Liver (tissue), 8 donors: ENCODE measurements at regions not wholly inside any gene's neighbourhood (a gene's known extent, or its start where the extent isn't known, plus 50 kb on each side); places are given as distances from the start of the nearest gene placed in this dataset.

Experiments
- DNase-seq: peaks from one replicate; pipeline ENCODE4 v3.0.0-alpha.2; 2017; ENCODE audit warnings: low spot score
- H3K27ac ChIP-seq, 2 donors: one replicate each; pipeline ENCODE4 v1.7.0; 2013; ENCODE audit warnings: inconsistent platforms in 2 of 2, low read length in 2 of 2, control low read depth in 1 of 2, low read depth in 1 of 2, mild to moderate bottlenecking in 1 of 2
- H3K27me3 ChIP-seq, 4 donors: one replicate each; pipeline versions ENCODE4 v1.6.1 to v1.7.0; 2013; ENCODE audit warnings: low read length in 3 of 4, inconsistent platforms in 1 of 4, mild to moderate bottlenecking in 1 of 4, moderate library complexity in 1 of 4; ENCODE audit not compliant: control insufficient read depth in 4 of 4, insufficient read depth in 4 of 4
- H3K36me3 ChIP-seq, 4 donors: one replicate each; pipeline versions ENCODE4 v1.6.1 to v1.7.0; 2013; ENCODE audit warnings: low read length in 3 of 4, mild to moderate bottlenecking in 3 of 4, low read depth in 1 of 4, moderate library complexity in 1 of 4; ENCODE audit not compliant: control insufficient read depth in 4 of 4, insufficient read depth in 3 of 4
- H3K4me1 ChIP-seq, 4 donors: one replicate each; pipeline versions ENCODE4 v1.6.1 to v1.7.0; 2013; ENCODE audit warnings: low read length in 3 of 4, mild to moderate bottlenecking in 3 of 4, moderate library complexity in 1 of 4; ENCODE audit not compliant: control insufficient read depth in 4 of 4, insufficient read depth in 4 of 4
- H3K4me3 ChIP-seq, 3 donors: one replicate each; pipeline versions ENCODE4 v1.6.1 to v1.7.0; 2013; ENCODE audit warnings: low read length in 3 of 3, control low read depth in 1 of 3, low read depth in 1 of 3, mild to moderate bottlenecking in 1 of 3
- H3K9ac ChIP-seq, 2 donors: one replicate each; pipeline ENCODE4 v1.7.0; 2013; ENCODE audit warnings: low read length in 2 of 2, mild to moderate bottlenecking in 2 of 2, moderate library complexity in 2 of 2, control low read depth in 1 of 2, low read depth in 1 of 2
- H3K9me3 ChIP-seq, 4 donors: one replicate each; pipeline versions ENCODE4 v1.6.1 to v1.7.0; 2013; ENCODE audit warnings: low read length in 3 of 4; ENCODE audit not compliant: control insufficient read depth in 4 of 4
- ATF3 ChIP-seq: IDR thresholded peaks from 2 replicates; pipeline ENCODE4 v1.6.1; 2016; ENCODE audit warnings: antibody characterized with exemption
- CTCF ChIP-seq: fragments of 150-350 bp; IDR thresholded peaks from 2 replicates; pipeline ENCODE4 v1.5.1; 2017; ENCODE audit warnings: improper control_type of control experiment, low read depth, low read length; ENCODE audit not compliant: missing input control
- EGR1 ChIP-seq, 2 donors: IDR thresholded peaks; 2 replicates each; pipeline ENCODE4 v1.6.1; 2016 to 2018; ENCODE audit warnings: antibody characterized with exemption in 2 of 2, low read depth in 2 of 2
- FOXA1 ChIP-seq: IDR thresholded peaks from 2 replicates; pipeline ENCODE4 v1.6.1; 2016; ENCODE audit warnings: antibody characterized with exemption
- FOXA2 ChIP-seq: IDR thresholded peaks from 2 replicates; pipeline ENCODE4 v1.6.1; 2016; ENCODE audit warnings: antibody characterized with exemption
- GABPA ChIP-seq, 2 donors: IDR thresholded peaks in 1 of 2; conservative IDR thresholded peaks in 1 of 2; 2 replicates each; pipeline ENCODE4 v1.6.1; 2016; ENCODE audit warnings: antibody characterized with exemption in 2 of 2, mild to moderate bottlenecking in 1 of 2, moderate library complexity in 1 of 2
- HNF4A ChIP-seq, 2 donors: conservative IDR thresholded peaks; 2 replicates each; pipeline ENCODE4 v1.6.1; 2016; ENCODE audit warnings: antibody characterized with exemption in 2 of 2, mild to moderate bottlenecking in 2 of 2
- HNF4G ChIP-seq: IDR thresholded peaks from 2 replicates; pipeline ENCODE4 v1.6.1; 2016; ENCODE audit warnings: antibody characterized with exemption
- JUND ChIP-seq, 2 donors: IDR thresholded peaks; 2 replicates each; pipeline ENCODE4 v1.6.1; 2016; ENCODE audit warnings: antibody characterized with exemption in 2 of 2
- MAX ChIP-seq: IDR thresholded peaks from 2 replicates; pipeline ENCODE4 v1.6.1; 2016; ENCODE audit warnings: antibody characterized with exemption
- NR2F2 ChIP-seq: IDR thresholded peaks from 2 replicates; pipeline ENCODE4 v1.6.1; 2016; ENCODE audit warnings: antibody characterized with exemption
- RAD21 ChIP-seq, 2 donors: IDR thresholded peaks; 2 replicates each; pipeline ENCODE4 v1.6.1; 2016; ENCODE audit warnings: antibody characterized with exemption in 2 of 2, mild to moderate bottlenecking in 2 of 2
- REST ChIP-seq: IDR thresholded peaks from 2 replicates; pipeline ENCODE4 v1.6.1; 2016; ENCODE audit warnings: antibody characterized with exemption, mild to moderate bottlenecking
- SP1 ChIP-seq: IDR thresholded peaks from 2 replicates; pipeline ENCODE4 v1.6.1; 2018; ENCODE audit warnings: antibody characterized with exemption, mild to moderate bottlenecking
- TAF1 ChIP-seq: conservative IDR thresholded peaks from 2 replicates; pipeline ENCODE4 v1.6.1; 2016; ENCODE audit warnings: antibody characterized with exemption, mild to moderate bottlenecking
- YY1 ChIP-seq: IDR thresholded peaks from 2 replicates; pipeline ENCODE4 v1.6.1; 2016; ENCODE audit warnings: antibody characterized with exemption, mild to moderate bottlenecking
- ZBTB33 ChIP-seq: IDR thresholded peaks from 2 replicates; pipeline ENCODE4 v1.6.1; 2016; ENCODE audit warnings: antibody characterized with exemption
- WGBS: extraction: QIAGEN DNeasy Blood & Tissue Kit; methylation state at CpG from one replicate; pipeline ENCODE4 v1.1.7; 2013; 5-methylcytosine and 5-hydroxymethylcytosine counted together
- donor health status: healthy.
- donor health status: healthy.
- donor health status: healthy.
- donor health status: healthy.
- donor health status: healthy.

- H3K9ac ChIP-seq = no peak overlapping the region
- no peak overlapping the region for H3K4me3 ChIP-seq
- DNase-seq = no peak
- no peaks in the 10 kb centered on the region for H3K36me3 ChIP-seq
- H3K27ac ChIP-seq = no peak overlapping the region
- H3K4me1 ChIP-seq = no peaks in the 10 kb centered on the region
- WGBS = 78% methylated on average over 3 of the region's 3 CpGs
- H3K9me3 ChIP-seq = no peaks in the 10 kb centered on the region
- no peaks in the 10 kb centered on the region for H3K27me3 ChIP-seq
- TF ChIP-seq JUND (IDR thresholded peaks at IDR 0.05) (no peak), YY1 (no peak), HNF4G (no peak), NR2F2 (no peak), EGR1 (IDR thresholded peaks at IDR 0.05; ENCODE audit: low read depth in 2 of 2) (no peak), HNF4A (conservative IDR thresholded peaks at IDR 0.05) (no peak), ZBTB33 (no peak), ATF3 (no peak), FOXA2 (no peak)
Measured at GRCh38 chr1:170864238-170864637, 71.1 kb upstream of the MROH9 start.

- no peaks in the 10 kb centered on the region for H3K36me3 ChIP-seq
- H3K9me3 ChIP-seq = no peaks in the 10 kb centered on the region
- TF ChIP-seq EGR1 (IDR thresholded peaks at IDR 0.05; ENCODE audit: low read depth in 2 of 2) = no peak
- H3K27me3 ChIP-seq = no peaks in the 10 kb centered on the region
- no peak overlapping the region for H3K9ac ChIP-seq
- H3K4me1 ChIP-seq = no peaks in the 10 kb centered on the region
- DNase-seq = no peak
- H3K27ac ChIP-seq = no peak overlapping the region
- WGBS = 83% methylated on average over 2 of the region's 2 CpGs
- H3K4me3 ChIP-seq = no peak overlapping the region
Measured at GRCh38 chr1:170864876-170865538, 70.3 kb upstream of the MROH9 start.

GRCh38 chr1:170866646-170867045, 68.7 kb upstream of the MROH9 start:
- Histone ChIP-seq H3K36me3 (no peaks in the 10 kb centered on the region), H3K4me3 (no peak overlapping the region), H3K4me1 (no peaks in the 10 kb centered on the region), H3K27me3 (no peaks in the 10 kb centered on the region), H3K9ac (no peak overlapping the region), H3K27ac (no peak overlapping the region), H3K9me3 (no peaks in the 10 kb centered on the region)
- 43% methylated on average over 1 of the region's 1 CpG for WGBS
- no peak for DNase-seq
- TF ChIP-seq REST (no peak), HNF4G (no peak), ZBTB33 (no peak), SP1 (no peak), YY1 (no peak), MAX (no peak), NR2F2 (no peak), FOXA1 (no peak), RAD21 (IDR thresholded peaks at IDR 0.05) (no peak), EGR1 (IDR thresholded peaks at IDR 0.05; ENCODE audit: low read depth in 2 of 2) (no peak), TAF1 (no peak), HNF4A (conservative IDR thresholded peaks at IDR 0.05) (no peak), ATF3 (no peak), GABPA (IDR thresholded peaks at IDR 0.05 in 1 of 2, conservative IDR thresholded peaks at IDR 0.05 in 1 of 2) (no peak), FOXA2 (no peak), JUND (IDR thresholded peaks at IDR 0.05) (no peak), CTCF (no peak)
